ENCODE measurements at regions not wholly inside any gene's neighbourhood (a gene's known extent, or its start where the extent isn't known, plus 50 kb on each side); places are given as distances from the start of the nearest gene placed in this dataset.
A peak's percentile ranks its signal among the peaks of the same experiment; 100 is the strongest.
"Not testable (repeated sequence)": the region's sequence is repeated elsewhere in the genome, so short reads cannot be mapped to it uniquely, and the experiment has no call there.

DNA sequence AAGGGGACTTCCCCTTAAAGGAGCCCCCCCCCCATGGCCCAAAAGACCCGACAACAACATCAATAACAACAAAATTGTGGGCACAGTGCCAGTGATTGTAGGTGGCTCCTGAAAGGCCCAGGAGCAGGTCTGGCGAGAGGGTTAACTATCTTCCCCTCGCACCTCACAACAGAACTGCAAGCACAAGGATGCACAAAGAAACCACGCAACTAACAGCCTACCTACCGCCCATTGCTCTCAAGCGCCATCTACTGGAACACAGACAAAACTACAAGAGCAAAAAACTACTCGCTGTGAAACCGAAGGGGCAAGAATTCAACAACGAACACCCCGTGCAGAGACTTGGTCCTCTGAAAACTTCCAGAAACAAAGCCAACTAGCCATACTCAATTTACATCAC is 205.6 kb downstream of the SPIN4 start:
- H3K27ac Mint-ChIP-seq; H3K9me3 Mint-ChIP-seq; H3K27me3 Mint-ChIP-seq; H3K4me1 Mint-ChIP-seq (ENCODE audit: unreplicated experiment); H3K4me3 Mint-ChIP-seq; DNase-seq (ENCODE audit: extremely low spot score, unreplicated experiment); H3K36me3 Mint-ChIP-seq: not testable (repeated sequence)

- not testable (repeated sequence) for H3K27ac Mint-ChIP-seq; DNase-seq (ENCODE audit: extremely low spot score, unreplicated experiment); H3K4me1 Mint-ChIP-seq (ENCODE audit: unreplicated experiment); H3K4me3 Mint-ChIP-seq; H3K9me3 Mint-ChIP-seq; H3K36me3 Mint-ChIP-seq; H3K27me3 Mint-ChIP-seq
Measured at GRCh38 chrX:63142588-63142987, 208.5 kb downstream of the SPIN4 start.

DNA sequence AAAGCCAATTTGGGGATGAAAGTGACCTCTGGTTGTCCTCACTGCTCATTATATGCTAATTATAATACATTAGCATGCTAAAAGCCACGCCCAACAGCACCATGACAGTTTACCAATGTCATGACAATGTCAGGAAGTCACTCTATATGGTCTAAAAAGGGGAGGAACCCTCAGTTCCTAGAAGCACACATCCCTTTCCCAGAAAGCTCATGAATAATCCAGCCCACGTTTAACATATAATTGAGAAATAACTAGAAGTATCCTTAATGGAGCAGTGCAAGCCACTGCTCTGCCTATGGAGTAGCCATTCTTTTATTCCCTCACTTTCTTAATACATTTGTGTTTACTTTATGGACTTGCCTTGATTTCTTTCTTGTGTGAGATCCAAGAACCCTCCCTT is 215.3 kb downstream of the SPIN4 start:
- not testable (repeated sequence) for H3K36me3 Mint-ChIP-seq; DNase-seq (ENCODE audit: extremely low spot score, unreplicated experiment); H3K27ac Mint-ChIP-seq; H3K9me3 Mint-ChIP-seq; H3K27me3 Mint-ChIP-seq; H3K4me3 Mint-ChIP-seq; H3K4me1 Mint-ChIP-seq (ENCODE audit: unreplicated experiment)

DNA sequence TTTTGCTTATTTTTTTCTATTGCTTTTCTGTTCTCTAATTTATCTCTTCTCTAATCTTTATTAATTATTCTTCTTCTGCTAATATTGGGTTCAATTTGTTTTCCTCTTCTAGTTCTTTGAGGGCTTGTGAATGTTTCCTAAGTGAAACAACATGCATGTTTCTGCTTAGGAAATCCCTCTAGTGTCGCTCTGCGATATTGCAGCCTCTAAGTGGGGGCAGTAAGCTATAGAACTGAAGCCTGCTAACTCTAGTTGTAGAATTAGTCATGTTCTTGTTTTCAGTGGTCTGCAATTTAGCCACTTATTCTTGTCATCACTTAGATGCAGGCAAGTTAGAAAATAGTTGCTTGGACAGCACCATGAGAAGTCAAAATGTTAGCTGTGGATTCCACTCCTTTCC is 222.6 kb downstream of the SPIN4 start:
- Mint-ChIP-seq H3K27ac (no peak overlapping the region), H3K36me3 (no peaks in the 10 kb centered on the region), H3K9me3 (no peaks in the 10 kb centered on the region), H3K4me1 (ENCODE audit: unreplicated experiment) (no peaks in the 10 kb centered on the region), H3K4me3 (no peak overlapping the region), H3K27me3 (no peaks in the 10 kb centered on the region)
- DNase-seq (ENCODE audit: extremely low spot score, unreplicated experiment): no peak
- TF ChIP-seq CTCF (conservative IDR thresholded peaks at IDR 0.05): peak; percentile 61

DNA sequence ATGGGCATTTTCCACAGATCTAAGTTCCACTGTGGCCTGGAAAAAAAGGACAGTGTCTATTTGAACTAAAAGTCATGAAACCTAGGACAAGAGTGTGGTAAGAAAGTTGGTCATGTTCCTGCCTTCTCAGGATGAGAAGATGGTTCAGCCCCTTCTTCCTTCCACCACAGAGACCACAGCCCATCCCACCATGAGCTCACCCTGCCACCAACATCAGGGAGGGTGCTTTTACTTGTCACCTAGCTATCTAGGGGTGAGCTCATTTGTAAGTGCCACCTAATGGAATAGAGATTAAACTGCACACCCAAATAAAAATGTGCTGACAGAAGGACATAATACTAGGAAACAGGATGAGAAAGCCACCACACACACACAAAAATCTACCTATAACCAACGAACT is 235.9 kb downstream of the SPIN4 start:
- Mint-ChIP-seq H3K4me3 (no peak overlapping the region), H3K36me3 (no peaks in the 10 kb centered on the region), H3K4me1 (ENCODE audit: unreplicated experiment) (no peaks in the 10 kb centered on the region), H3K9me3 (no peaks in the 10 kb centered on the region), H3K27me3 (no peaks in the 10 kb centered on the region), H3K27ac (no peak overlapping the region)
- no peak for DNase-seq (ENCODE audit: extremely low spot score, unreplicated experiment)
- no peak for TF ChIP-seq CTCF (conservative IDR thresholded peaks at IDR 0.05)

- Mint-ChIP-seq H3K36me3 (no peaks in the 10 kb centered on the region), H3K9me3 (peaks cover 11% of the 10 kb centered on the region), H3K4me1 (ENCODE audit: unreplicated experiment) (no peaks in the 10 kb centered on the region), H3K4me3 (no peak overlapping the region), H3K27ac (no peak overlapping the region), H3K27me3 (no peaks in the 10 kb centered on the region)
- no peak for DNase-seq (ENCODE audit: extremely low spot score, unreplicated experiment)
- TF ChIP-seq CTCF (conservative IDR thresholded peaks at IDR 0.05): no peak
Measured at GRCh38 chrX:63101879-63102620, 249.1 kb downstream of the SPIN4 start.

DNA sequence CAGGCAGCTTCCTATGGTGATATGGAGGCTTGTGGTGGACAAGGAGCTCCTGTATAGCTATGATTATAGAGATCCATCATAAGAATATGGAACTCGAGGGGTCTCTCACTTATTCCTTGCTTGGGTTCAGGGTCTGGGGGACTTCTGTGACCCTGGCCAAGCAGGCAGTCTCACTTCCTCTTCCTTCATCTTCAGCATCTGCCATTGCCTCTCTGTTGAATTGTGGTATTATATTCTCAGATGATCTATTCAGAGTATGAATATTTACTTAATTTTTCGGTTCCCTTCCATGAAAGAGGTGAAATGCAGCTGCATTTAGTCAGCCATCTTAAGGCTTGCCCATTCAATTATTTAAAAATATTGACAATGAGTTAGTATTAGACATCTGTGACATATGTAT is 292.9 kb downstream of the SPIN4 start:
- Mint-ChIP-seq H3K4me3 (no peak overlapping the region), H3K27me3 (no peaks in the 10 kb centered on the region), H3K4me1 (ENCODE audit: unreplicated experiment) (no peaks in the 10 kb centered on the region), H3K9me3 (no peaks in the 10 kb centered on the region), H3K27ac (no peak overlapping the region), H3K36me3 (no peaks in the 10 kb centered on the region)
- no peak for DNase-seq (ENCODE audit: extremely low spot score, unreplicated experiment)
- TF ChIP-seq CTCF (conservative IDR thresholded peaks at IDR 0.05): no peak
